ENCODE measurements at regions not wholly inside any gene's neighbourhood (a gene's known extent, or its start where the extent isn't known, plus 50 kb on each side); places are given as distances from the start of the nearest gene placed in this dataset.

DNA sequence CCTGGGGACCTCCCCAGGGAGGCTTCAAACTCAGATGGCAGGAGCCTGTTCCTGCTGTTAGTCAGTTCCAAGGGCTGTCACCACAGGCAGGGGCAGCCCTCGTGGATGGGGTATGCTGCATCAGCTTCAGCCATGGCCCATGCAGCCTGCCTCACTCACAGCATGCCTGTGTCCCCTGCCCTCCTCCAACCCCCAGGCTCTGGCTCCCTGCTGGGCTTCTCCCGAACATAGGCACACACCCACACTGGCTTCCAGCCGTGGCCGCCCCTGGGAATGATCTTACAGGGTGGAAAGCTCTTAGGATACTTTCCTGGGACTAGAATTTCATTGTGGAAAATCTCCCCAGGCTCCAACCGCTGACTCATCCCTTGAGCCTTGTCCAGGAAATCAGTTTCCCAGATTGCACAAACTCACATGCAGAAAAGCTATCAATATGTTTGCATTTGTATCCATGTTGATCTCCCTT, 163.8 kb downstream of the SEC61B start:
- TF ChIP-seq, protein P1, sequence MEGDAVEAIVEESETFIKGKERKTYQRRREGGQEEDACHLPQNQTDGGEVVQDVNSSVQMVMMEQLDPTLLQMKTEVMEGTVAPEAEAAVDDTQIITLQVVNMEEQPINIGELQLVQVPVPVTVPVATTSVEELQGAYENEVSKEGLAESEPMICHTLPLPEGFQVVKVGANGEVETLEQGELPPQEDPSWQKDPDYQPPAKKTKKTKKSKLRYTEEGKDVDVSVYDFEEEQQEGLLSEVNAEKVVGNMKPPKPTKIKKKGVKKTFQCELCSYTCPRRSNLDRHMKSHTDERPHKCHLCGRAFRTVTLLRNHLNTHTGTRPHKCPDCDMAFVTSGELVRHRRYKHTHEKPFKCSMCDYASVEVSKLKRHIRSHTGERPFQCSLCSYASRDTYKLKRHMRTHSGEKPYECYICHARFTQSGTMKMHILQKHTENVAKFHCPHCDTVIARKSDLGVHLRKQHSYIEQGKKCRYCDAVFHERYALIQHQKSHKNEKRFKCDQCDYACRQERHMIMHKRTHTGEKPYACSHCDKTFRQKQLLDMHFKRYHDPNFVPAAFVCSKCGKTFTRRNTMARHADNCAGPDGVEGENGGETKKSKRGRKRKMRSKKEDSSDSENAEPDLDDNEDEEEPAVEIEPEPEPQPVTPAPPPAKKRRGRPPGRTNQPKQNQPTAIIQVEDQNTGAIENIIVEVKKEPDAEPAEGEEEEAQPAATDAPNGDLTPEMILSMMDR (IDR thresholded peaks at IDR 0.05; ENCODE audit: low read length) = no peak
- no peak for TF ChIP-seq EZH2 (IDR thresholded peaks at IDR 0.05; ENCODE audit: borderline replicate concordance, low read length)
- H4K20me1 ChIP-seq (ENCODE audit: insufficient read depth, low read length) = no peaks in the 10 kb centered on the region
- no peaks in the 10 kb centered on the region for H3K36me3 ChIP-seq (ENCODE audit: insufficient read depth, low read length)
- no peak overlapping the region for H2AFZ ChIP-seq (ENCODE audit: low read length)
- H3K9me3 ChIP-seq (ENCODE audit: low read length) = no peaks in the 10 kb centered on the region
- no peaks in the 10 kb centered on the region for H3K79me2 ChIP-seq (ENCODE audit: insufficient read depth, low read length)
- H3K27ac ChIP-seq (ENCODE audit: low read depth, low read length, poor library complexity, severe bottlenecking) = no peak overlapping the region
- no peaks in the 10 kb centered on the region for H3F3A ChIP-seq (ENCODE audit: insufficient read depth, low read length)
- H3K4me2 ChIP-seq (ENCODE audit: low read length) = no peak overlapping the region
- no peaks in the 10 kb centered on the region for H3K9me2 ChIP-seq (ENCODE audit: low read depth, low read length)
- H3K4me3 ChIP-seq (ENCODE audit: low read depth, low read length, poor library complexity, severe bottlenecking) = no peak overlapping the region
- H3K4me1 ChIP-seq (ENCODE audit: insufficient read depth, low read length, severe bottlenecking) = no peaks in the 10 kb centered on the region
- no peaks in the 10 kb centered on the region for H3K27me3 ChIP-seq (ENCODE audit: insufficient read depth, low read length)
- H3K9ac ChIP-seq (ENCODE audit: low read length) = no peak overlapping the region

DNA sequence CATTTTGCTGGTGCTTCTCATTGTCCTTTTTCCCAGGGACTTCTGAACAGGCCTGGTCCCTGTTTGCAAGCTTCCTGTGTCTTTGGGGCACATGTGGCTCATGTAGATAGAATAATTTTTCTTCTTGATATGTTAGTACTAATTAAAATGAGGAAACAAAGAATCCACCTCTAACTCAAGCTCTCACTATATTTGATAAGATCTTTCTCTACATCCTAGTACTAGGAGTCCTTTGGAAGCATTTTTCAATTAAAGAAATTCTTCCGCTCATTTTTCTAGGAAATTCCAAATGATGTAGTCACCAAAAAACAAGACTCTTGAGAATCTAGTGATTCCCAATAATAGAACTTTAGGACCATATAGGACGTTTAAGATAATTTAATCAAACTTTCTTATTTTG, 165.3 kb downstream of the SEC61B start:
- no peak overlapping the region for H3K9ac ChIP-seq (ENCODE audit: low read length)
- H3K79me2 ChIP-seq (ENCODE audit: insufficient read depth, low read length) = no peaks in the 10 kb centered on the region
- H3K4me1 ChIP-seq (ENCODE audit: insufficient read depth, low read length, severe bottlenecking) = no peaks in the 10 kb centered on the region
- no peaks in the 10 kb centered on the region for H3K9me3 ChIP-seq (ENCODE audit: low read length)
- no peaks in the 10 kb centered on the region for H3K9me2 ChIP-seq (ENCODE audit: low read depth, low read length)
- no peaks in the 10 kb centered on the region for H4K20me1 ChIP-seq (ENCODE audit: insufficient read depth, low read length)
- no peak overlapping the region for H3K4me2 ChIP-seq (ENCODE audit: low read length)
- no peaks in the 10 kb centered on the region for H3K36me3 ChIP-seq (ENCODE audit: insufficient read depth, low read length)
- H3K4me3 ChIP-seq (ENCODE audit: low read depth, low read length, poor library complexity, severe bottlenecking) = no peak overlapping the region
- H3F3A ChIP-seq (ENCODE audit: insufficient read depth, low read length) = no peaks in the 10 kb centered on the region
- H3K27me3 ChIP-seq (ENCODE audit: insufficient read depth, low read length) = no peaks in the 10 kb centered on the region
- no peak for TF ChIP-seq EZH2 (IDR thresholded peaks at IDR 0.05; ENCODE audit: borderline replicate concordance, low read length)
- TF ChIP-seq, protein P1 (IDR thresholded peaks at IDR 0.05; ENCODE audit: low read length) = no peak
- H3K27ac ChIP-seq (ENCODE audit: low read depth, low read length, poor library complexity, severe bottlenecking) = no peak overlapping the region
- no peak overlapping the region for H2AFZ ChIP-seq (ENCODE audit: low read length)

DNA sequence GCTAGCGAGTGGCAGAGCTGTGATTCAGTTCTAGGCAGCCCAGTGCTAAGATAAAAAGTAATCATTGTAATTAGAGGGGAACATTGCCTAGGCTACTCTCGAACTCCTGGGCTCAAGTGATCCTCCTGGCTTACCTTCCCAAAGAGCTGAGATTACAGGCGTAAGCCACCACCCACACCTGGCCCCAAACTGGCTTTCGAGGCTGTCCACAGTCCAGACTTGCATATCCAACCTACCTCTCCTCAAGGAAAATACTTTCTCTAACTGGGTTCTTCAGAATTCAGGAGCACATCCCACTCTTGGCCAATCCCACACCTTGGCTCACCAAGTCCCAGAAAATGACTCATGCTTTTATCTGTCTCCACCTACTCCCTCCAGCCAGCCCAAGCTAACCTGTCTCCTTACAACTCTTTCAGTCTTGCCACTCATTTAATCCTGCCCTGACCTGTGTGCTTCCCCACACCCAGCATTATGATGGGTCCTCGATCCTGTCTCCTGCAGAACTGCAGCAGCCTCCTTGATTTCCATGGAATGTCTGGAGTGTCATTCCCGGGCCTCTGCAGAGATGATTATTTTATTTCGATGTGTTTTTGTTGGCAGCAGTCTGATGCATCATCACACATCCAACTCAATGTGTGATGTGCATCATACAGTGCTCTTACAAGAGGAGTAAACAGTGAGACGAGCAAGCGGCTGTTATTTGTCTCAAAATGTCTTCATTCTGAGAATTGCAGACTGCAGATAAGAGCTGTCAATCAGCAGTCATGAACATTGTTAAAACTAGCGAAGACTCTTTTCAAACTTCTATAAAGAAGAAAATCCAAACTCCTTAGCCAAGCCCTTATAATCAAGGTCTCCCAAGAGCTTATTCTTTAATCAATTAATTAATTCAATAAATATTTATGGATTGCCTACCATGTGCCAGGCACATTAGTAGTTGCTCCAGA, 167.3 kb downstream of the SEC61B start:
- H3K4me2 ChIP-seq (ENCODE audit: low read length) = no peak overlapping the region
- H3K4me3 ChIP-seq (ENCODE audit: low read depth, low read length, poor library complexity, severe bottlenecking) = no peak overlapping the region
- no peaks in the 10 kb centered on the region for H3K4me1 ChIP-seq (ENCODE audit: insufficient read depth, low read length, severe bottlenecking)
- no peaks in the 10 kb centered on the region for H3K9me3 ChIP-seq (ENCODE audit: low read length)
- H3K27ac ChIP-seq (ENCODE audit: low read depth, low read length, poor library complexity, severe bottlenecking) = no peak overlapping the region
- H3K79me2 ChIP-seq (ENCODE audit: insufficient read depth, low read length) = no peaks in the 10 kb centered on the region
- H4K20me1 ChIP-seq (ENCODE audit: insufficient read depth, low read length) = no peaks in the 10 kb centered on the region
- H2AFZ ChIP-seq (ENCODE audit: low read length) = no peak overlapping the region
- no peaks in the 10 kb centered on the region for H3F3A ChIP-seq (ENCODE audit: insufficient read depth, low read length)
- TF ChIP-seq, protein P1 (IDR thresholded peaks at IDR 0.05; ENCODE audit: low read length) = no peak
- TF ChIP-seq EZH2 (IDR thresholded peaks at IDR 0.05; ENCODE audit: borderline replicate concordance, low read length) = no peak
- no peaks in the 10 kb centered on the region for H3K9me2 ChIP-seq (ENCODE audit: low read depth, low read length)
- no peaks in the 10 kb centered on the region for H3K36me3 ChIP-seq (ENCODE audit: insufficient read depth, low read length)
- no peak overlapping the region for H3K9ac ChIP-seq (ENCODE audit: low read length)
- H3K27me3 ChIP-seq (ENCODE audit: insufficient read depth, low read length) = no peaks in the 10 kb centered on the region
